Thyroid gland (tissue), 4 donors: ENCODE measurements at regions not wholly inside any gene's neighbourhood (a gene's known extent, or its start where the extent isn't known, plus 50 kb on each side); places are given as distances from the start of the nearest gene placed in this dataset.

Source experiments
- DNase-seq, 2 donors: peaks; one replicate each; pipeline ENCODE4 v3.0.0-alpha.2; 2019
- H3K27ac ChIP-seq, 3 donors: fragments of 200-600 bp; sonication (generic); 1 replicate in 2 of 3; 2 replicates in 1 of 3; pipeline ENCODE4 v1.5.1; 2016 to 2019; ENCODE audit warnings: mild to moderate bottlenecking in 1 of 3, moderate library complexity in 1 of 3
- H3K27me3 ChIP-seq: fragments of 200-600 bp; sonication (generic); one replicate; pipeline ENCODE4 v1.5.1; 2019
- H3K36me3 ChIP-seq, 2 donors: fragments of 200-600 bp; sonication (generic); one replicate each; pipeline ENCODE4 v1.5.1; 2016 to 2019
- H3K4me1 ChIP-seq, 2 donors: fragments of 200-600 bp; sonication (generic); one replicate each; pipeline ENCODE4 v1.5.1; 2017 to 2019
- H3K4me3 ChIP-seq, 3 donors: fragments of 200-600 bp; sonication (generic); replicated peaks in 1 of 3; 1 replicate in 2 of 3; 2 replicates in 1 of 3; pipeline ENCODE4 v1.5.1; 2016; ENCODE audit warnings: mild to moderate bottlenecking in 1 of 3
- H3K9me3 ChIP-seq: fragments of 200-600 bp; sonication (generic); one replicate; pipeline ENCODE4 v1.5.1; 2017
- CTCF ChIP-seq, 6 experiments: fragments of 200-600 bp in 3 of 6; fragments of 450-650 bp in 3 of 6; sonication (generic) in 3 of 6; IDR thresholded peaks; one replicate each; pipeline ENCODE4 v1.5.1; 2016 to 2019; ENCODE audit warnings: antibody characterized with exemption in 6 of 6, mild to moderate bottlenecking in 2 of 6, inconsistent platforms in 1 of 6, moderate library complexity in 1 of 6
- POLR2A ChIP-seq, 2 donors: fragments of 450-650 bp; IDR thresholded peaks; one replicate each; pipeline ENCODE4 v1.6.1; 2017; ENCODE audit warnings: antibody characterized with exemption in 2 of 2, mild to moderate bottlenecking in 2 of 2, moderate library complexity in 1 of 2
- WGBS, 2 donors: methylation state at CpG; one replicate each; pipeline ENCODE4 v1.1.5; 2017; 5-methylcytosine and 5-hydroxymethylcytosine counted together
- intact Hi-C: fragments of 100-400 bp; cut with DNase I; formaldehyde crosslinking; loops from one replicate; pipeline ENCODE4 v1.15.1; 2023

GRCh38 chr6:144697369-144697760 lies 412.2 kb downstream of the UTRN start:
- peaks cover 9 to 12% of the 10 kb centered on the region in 2 donors for H3K36me3 ChIP-seq
- no peaks in the 10 kb centered on the region for H3K9me3 ChIP-seq
- H3K27ac ChIP-seq = no peak overlapping the region
- intact Hi-C loops = no loop called here
- no peaks in the 10 kb centered on the region for H3K27me3 ChIP-seq
- H3K4me3 ChIP-seq = no peak overlapping the region
- TF ChIP-seq CTCF (IDR thresholded peaks at IDR 0.05) = no peak
- no peak for TF ChIP-seq POLR2A (IDR thresholded peaks at IDR 0.05)
- DNase-seq = no peak
- 88 to 94% methylated on average over 2 of the region's 2 CpGs for WGBS, 2 donors
- no peaks in the 10 kb centered on the region for H3K4me1 ChIP-seq

GRCh38 chr6:144697801-144698200 lies 412.7 kb downstream of the UTRN start:
- Histone ChIP-seq H3K27ac (no peak overlapping the region), H3K36me3 (peaks cover 9 to 12% of the 10 kb centered on the region in 2 donors), H3K4me3 (no peak overlapping the region), H3K27me3 (no peaks in the 10 kb centered on the region), H3K4me1 (no peaks in the 10 kb centered on the region), H3K9me3 (no peaks in the 10 kb centered on the region)
- intact Hi-C loops = no loop called here
- WGBS, 2 donors = 88 to 91% methylated on average over 3 of the region's 3 CpGs
- TF ChIP-seq POLR2A (IDR thresholded peaks at IDR 0.05) (no peak), CTCF (IDR thresholded peaks at IDR 0.05) (no peak)
- DNase-seq = no peak

GRCh38 chr6:144702781-144703180 lies 417.6 kb downstream of the UTRN start:
- H3K36me3 ChIP-seq = peaks cover 9 to 18% of the 10 kb centered on the region in 2 donors
- no peaks in the 10 kb centered on the region for H3K4me1 ChIP-seq
- no peak overlapping the region for H3K4me3 ChIP-seq
- no peaks in the 10 kb centered on the region for H3K27me3 ChIP-seq
- TF ChIP-seq POLR2A (IDR thresholded peaks at IDR 0.05) = no peak
- no peak for TF ChIP-seq CTCF (IDR thresholded peaks at IDR 0.05)
- H3K9me3 ChIP-seq = no peaks in the 10 kb centered on the region
- intact Hi-C loops = no loop called here
- 100% methylated on average over 1 of the region's 1 CpG for WGBS, 2 donors
- no peak overlapping the region for H3K27ac ChIP-seq
- DNase-seq = no peak

GRCh38 chr6:144710207-144710606 lies 425.1 kb downstream of the UTRN start:
- TF ChIP-seq CTCF (IDR thresholded peaks at IDR 0.05) (no peak), POLR2A (IDR thresholded peaks at IDR 0.05) (no peak)
- Histone ChIP-seq H3K4me3 (no peak overlapping the region), H3K9me3 (no peaks in the 10 kb centered on the region), H3K27me3 (no peaks in the 10 kb centered on the region), H3K36me3 (peaks cover 0 to 4% of the 10 kb centered on the region in 2 donors), H3K27ac (no peak overlapping the region), H3K4me1 (peaks cover 6 to 10% of the 10 kb centered on the region in 2 donors)
- 98 to 99% methylated on average over 3 of the region's 3 CpGs for WGBS, 2 donors
- DNase-seq = no peak
- intact Hi-C loops = no loop called here

- H3K27me3 ChIP-seq = no peaks in the 10 kb centered on the region
- WGBS, 2 donors = 99% methylated on average over 2 of the region's 2 CpGs
- DNase-seq = no peak
- no peak overlapping the region for H3K4me3 ChIP-seq
- intact Hi-C loops = no loop called here
- H3K4me1 ChIP-seq = peaks cover 6 to 10% of the 10 kb centered on the region in 2 donors
- no peak for TF ChIP-seq CTCF (IDR thresholded peaks at IDR 0.05)
- TF ChIP-seq POLR2A (IDR thresholded peaks at IDR 0.05) = no peak
- no peaks in the 10 kb centered on the region for H3K9me3 ChIP-seq
- no peak overlapping the region for H3K27ac ChIP-seq
- H3K36me3 ChIP-seq = no peaks in the 10 kb centered on the region
Observed at GRCh38 chr6:144711661-144712060, 426.5 kb downstream of the UTRN start.
